ENCODE measurements at regions not wholly inside any gene's neighbourhood (a gene's known extent, or its start where the extent isn't known, plus 50 kb on each side); places are given as distances from the start of the nearest gene placed in this dataset.

GRCh38 chr1:71167505-71167904 is 86.7 kb upstream of the ZRANB2 start:
- TF ChIP-seq CTCF (IDR thresholded peaks at IDR 0.05) (no peak), POLR2AphosphoS5 (IDR thresholded peaks at IDR 0.05; ENCODE audit: low read depth, low read length) (no peak)
